GM19324 (cell line): ENCODE measurements at regions not wholly inside any gene's neighbourhood (a gene's known extent, or its start where the extent isn't known, plus 50 kb on each side); places are given as distances from the start of the nearest gene placed in this dataset.

ENCODE experiments used
- ATAC-seq: cut with Tn5 transposase; IDR thresholded peaks from one replicate; pipeline ENCODE4 v1.9.1; 2021; ENCODE audit warnings: mild to moderate bottlenecking, moderate library complexity; ENCODE audit not compliant: unreplicated experiment, low FRiP score

DNA sequence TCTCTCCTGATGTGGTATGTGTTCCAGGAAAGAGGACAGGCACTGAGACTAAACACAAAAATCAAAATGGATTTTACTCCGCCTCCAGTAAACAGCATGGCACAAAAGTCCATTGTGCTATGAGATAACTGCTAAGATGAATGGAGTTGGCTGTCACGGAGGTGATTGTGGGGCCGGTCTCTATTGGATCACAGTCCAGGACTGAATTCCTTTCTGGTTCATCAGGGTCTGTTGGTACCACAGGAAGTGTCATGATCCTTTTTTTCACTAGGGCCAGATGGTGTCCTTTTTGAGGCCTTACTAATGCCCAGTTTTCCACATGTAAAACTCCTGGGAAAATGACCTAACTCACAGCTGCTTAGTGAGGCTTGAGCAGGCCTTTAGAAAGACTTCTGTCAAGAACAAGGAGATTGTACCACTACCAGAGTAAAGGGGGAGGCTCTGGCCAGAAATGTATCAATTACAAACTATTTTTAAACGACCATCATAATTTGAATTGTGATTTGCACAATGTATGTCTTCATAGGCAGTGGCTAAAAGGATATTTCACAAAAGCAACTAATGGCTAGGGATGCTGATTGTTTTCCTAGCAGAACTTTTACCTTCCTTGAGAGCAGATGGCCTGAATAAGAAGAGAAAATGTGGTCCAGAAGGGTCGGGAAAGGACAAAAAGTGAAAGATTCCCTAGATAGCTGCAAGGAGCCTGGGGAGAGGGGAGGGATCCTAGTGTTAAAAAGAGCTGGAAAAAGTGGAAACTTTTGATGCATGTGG is 192.2 kb upstream of the POU3F2 start:
- no peak for ATAC-seq

DNA sequence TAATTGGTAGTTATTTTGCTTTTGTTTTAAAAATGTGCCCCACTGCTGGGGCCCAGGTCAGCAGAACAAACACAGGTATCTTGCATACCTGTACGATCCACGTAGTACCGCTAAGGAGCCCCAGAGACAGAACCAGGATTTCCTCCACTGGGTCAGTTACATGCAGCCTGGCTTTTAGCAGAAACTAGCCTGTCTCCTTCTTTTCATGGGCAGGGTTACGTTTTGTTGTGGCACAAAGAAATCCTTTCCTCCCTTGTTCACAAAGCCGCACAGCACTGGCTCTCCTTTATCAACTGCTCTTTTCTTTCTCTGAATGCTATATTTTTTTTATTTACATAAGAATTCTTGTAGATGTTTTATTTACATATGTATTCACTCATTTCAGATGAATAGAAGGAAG is 190.3 kb upstream of the POU3F2 start:
- no peak for ATAC-seq

DNA sequence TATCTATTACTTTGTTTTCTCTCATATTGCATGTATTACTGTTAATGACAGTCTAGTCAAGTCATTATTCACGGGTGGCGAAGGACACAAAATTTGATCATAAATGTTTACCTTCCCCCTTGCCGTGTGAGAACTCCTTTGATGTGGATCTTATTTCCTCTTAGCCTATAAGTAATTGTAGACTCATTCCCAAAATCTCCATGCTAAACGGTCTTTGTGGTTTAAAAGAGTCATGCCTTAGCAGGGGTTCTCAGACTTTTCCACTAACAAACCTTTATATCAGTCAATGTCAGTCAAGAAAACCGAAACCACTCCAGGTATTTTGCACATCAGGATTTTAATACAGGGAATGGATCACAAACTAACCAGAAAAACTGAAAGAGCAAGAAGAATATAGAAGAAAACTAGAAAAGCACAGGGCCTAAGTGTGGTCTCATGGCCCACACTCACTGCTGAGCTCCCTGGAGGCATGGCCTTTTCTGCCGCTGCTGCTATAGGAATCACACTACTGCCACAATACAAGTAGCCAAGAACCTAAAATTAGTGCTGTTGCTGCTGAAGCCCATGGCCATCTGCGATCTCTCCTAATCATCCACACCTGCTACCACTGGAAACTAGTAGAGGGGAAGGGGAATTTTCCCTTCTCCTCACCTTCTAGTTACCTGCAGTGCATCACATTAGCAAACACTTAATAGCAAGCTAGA is 186.0 kb upstream of the POU3F2 start:
- no peak for ATAC-seq

DNA sequence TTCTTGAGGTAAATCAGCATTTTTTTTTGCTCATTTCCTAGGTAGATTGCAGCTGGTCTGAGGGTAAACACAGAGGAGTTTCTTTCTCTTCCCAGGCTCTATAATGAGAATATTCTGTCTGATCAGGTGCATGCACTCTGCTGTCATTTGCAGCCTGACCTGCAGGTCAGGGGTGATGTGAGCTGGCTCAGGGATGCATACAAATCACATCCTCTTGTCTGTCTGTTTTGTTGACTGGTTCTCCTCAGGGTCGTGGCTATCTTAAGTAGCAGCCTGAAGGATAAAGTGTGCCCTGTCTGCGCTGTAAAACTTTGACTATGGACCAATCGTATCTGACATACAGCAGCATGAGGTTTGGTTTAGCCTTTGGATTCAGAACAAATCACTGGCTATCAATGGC is 183.4 kb upstream of the POU3F2 start:
- ATAC-seq = no peak

DNA sequence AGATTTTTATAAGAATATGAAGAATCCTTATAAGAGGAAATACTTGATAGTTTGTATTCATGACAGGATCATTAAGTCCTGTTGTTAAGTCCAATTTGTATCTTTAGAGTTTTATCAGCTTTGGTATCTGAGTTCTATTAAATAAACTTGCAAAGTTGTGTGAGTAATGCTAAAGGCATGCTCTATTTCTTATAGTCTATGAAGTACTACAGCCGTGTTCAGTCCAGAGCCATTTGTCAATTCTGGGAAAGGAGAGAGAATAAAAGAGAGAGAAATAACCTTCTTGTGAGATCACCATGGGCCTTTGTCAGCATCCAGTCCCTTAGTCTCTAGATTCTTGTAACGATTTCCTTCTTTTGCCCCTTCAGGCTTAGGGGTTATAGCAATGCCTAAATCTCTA is 181.2 kb upstream of the POU3F2 start:
- ATAC-seq = no peak

DNA sequence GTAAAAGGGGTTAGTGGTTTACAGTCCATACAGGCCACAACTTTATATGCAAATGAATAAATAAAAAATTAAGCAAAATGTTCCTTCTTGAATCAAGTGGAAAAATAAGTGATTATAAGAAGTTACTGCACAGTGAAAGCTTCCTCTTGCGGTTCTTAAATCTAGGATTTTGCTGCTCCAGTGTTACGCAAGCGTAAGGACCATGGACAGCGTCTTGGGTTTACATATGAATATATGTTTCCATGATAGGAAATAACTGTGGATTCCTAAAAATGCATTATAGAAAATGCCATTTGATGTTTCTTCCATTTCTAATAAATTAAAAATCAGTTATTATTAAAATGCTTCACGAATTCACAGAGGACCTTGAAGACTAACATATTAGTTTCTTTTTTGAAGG is 176.6 kb upstream of the POU3F2 start:
- no peak for ATAC-seq

DNA sequence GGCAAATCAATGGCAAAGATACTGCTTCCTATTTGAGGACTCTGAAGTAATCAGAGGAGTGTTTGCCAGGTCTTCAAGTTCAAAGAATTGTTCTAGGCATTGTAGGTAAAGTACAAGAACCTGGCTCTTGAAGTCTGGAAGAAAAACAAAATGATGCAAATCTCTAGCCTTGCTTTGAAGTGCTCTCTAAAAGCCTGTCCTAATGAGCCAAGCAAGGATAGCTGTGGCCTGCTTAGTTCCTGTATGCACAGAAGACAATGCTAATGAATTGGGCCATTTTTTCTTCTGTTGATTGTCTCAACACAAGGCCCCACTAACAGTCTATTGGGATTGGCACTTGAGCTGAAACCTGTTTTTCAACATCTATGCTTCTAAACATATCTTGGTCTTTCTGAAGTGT is 165.0 kb upstream of the POU3F2 start:
- no peak for ATAC-seq

DNA sequence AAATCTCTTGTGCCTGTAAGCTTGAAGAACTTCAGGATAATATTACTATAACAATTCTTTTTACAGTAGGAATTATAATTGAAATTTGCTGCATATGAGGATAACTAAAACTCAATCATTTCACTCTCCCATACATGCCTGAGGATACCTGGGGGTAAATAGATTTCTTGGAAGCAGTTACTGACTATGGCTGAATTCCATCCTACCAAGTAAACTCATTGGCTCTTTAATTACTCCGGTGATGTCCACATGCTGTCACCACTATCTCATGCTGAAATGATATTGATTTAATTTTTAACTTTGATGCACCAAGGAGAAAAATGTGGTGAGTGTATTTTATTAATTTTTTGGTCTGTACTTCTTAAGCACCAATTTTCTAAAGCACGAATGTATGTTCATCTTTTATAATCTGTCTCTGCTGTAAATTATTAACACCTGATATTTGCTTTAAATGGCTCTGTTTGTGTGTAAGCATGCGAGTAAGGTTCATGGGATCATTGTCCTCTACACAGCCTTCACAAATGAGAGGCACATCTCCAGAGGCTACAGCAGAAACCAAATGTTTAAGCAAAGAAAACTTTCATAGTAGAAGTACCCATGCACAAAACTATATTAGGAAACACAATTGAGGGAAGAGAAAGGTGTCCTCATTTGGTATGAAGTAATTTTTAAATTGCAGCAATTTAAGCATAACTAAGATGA is 164.2 kb upstream of the POU3F2 start:
- no peak for ATAC-seq

DNA sequence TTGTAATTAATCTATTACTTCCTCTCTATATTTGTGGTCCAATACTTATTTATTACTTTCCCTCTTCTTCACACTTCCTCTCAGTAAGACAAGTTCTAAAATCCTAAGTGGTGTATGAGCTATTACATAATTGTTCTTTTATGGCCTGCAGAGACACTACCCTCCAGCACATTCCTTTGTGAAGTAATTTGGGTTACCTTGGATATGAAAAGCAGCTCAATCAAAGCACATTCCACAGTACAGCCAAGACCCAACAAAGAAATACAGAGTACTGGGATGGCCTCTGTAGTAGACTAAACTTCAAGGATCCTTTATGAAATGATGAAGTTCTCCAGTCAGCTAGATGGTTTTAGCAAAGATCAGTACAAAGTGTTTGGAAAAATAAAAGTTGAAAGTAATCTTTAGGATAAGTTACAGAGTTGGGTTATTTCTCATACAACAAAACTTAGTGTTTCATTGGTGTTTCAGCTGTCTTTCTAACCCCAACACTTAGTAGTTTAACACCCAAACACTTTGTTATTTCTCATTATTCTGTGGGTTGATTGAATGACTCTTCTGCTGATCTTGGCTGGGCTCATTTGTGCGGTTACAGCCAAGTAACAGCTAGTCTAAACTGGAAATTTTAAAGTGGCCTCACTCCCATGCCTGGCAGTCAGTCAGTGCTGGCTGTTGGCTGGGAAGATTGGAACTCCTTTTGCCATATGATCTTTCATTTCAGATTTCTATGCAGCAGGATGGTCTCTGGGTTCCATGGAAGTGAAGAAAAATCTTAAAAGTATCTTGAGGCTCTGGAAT is 161.5 kb upstream of the POU3F2 start:
- no peak for ATAC-seq

DNA sequence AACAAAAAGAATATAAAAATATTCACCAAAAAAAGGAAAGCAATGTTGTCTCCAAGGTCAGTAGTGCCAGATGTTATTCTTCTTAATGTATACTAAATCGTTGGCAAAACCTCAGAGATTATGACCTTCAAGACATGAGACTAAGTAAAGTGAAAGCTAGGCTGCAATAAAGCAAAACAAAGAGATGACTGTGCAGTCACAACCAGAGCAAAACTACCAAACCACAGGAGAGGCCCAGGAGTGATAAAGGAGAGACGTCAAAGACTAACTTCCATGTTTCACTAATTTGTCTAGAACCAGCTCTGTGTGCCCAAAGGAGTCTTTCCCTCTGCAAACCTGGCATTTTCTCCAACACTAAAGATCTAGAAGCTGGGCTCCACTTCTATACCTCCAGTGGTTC is 155.9 kb upstream of the POU3F2 start:
- ATAC-seq = no peak

DNA sequence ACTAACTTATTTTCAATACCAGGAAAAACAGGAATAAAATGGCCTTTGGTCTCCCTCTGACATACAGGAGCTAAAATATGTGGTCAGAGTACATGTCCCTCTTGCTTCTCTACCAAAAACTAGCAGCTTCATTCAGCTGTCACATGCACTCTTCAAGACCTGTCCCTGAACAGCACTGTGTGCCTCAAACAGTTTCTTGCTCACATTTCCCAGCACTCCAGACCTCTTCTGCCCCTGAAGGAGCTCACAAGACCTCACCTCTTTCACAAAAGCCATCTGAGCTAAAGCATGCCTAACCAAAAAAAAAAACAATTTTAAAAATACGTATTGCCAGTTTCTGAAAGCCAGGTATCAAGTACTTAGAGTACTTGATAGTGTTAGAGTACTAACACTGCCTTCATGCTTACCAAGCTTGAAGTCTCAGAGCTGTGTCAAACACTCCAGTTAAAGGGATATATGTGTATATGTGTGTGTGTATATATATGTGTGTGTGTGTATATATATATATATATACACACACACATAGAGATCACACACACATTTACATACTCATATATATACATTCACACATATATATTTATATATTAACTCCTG is 148.3 kb upstream of the POU3F2 start:
- no peak for ATAC-seq

DNA sequence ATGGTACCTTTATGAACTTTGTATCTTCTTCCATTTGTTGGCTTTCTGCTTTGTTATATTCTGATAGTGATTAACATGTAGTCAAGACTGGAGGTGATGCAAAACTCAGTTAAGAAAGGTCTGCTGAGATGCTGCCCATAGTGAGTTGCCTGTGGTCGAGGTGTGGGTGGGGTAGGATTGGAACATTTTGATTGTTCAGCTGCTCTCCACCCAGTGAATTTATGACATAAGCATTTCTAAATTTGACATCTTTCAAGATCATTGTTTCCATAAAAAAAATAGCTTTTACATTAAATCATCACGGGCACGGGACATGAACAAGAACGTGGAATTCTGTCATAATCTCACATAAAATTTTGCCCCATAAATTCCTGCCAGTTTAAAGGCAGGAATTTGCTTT is 146.6 kb upstream of the POU3F2 start:
- no peak for ATAC-seq

DNA sequence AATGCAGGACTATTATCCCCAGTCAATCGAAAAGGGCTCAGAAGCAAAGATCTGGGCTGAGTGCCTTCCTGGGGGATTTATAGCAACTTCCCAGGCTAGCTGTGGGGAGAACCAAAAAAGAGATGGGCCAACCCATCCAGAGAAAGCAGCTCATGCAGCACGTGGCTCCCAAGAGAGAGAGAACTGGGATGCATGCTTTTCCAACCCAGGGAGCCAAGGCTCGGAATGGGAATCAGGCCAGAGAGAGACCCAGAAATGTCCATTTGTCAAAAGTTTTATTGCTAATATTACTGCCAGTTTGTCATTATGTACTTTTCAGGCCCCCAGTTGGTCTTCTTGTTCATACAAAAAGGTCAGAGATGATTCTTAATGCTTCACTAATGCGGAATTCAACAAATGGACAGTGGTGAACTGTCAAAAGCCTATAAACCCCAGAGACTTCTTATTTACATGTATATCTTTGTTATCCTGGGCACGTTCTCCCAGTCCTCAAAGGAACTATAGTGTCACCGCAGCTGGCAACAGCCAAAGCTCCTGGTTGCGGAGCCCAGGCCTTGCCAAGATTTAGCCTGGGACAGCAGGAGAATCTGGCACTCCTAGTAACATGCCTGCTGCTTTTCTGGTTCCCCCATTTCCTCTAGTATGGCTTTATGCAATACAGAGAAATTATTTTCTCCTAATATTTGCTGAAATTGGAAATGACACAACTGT is 139.1 kb upstream of the POU3F2 start:
- ATAC-seq = no peak

DNA sequence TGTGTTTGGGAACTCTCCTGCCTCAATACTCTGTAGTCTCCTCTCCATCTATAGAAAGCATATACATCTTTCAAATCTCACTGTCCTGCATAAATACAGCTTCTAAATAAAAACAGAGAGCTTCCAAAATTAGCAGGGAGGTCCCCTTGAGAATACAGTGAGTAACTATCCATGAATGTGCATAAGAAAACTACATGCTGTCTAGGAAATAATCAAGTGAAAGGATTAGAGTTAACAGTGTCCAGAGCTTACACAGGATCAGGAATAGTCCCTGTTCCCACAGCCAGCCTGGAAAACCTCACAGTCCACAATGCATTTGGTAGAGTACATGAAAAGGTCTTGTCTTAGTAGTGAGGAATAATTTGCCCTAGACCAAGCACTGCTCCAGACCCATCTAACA is 123.0 kb upstream of the POU3F2 start:
- ATAC-seq = no peak

DNA sequence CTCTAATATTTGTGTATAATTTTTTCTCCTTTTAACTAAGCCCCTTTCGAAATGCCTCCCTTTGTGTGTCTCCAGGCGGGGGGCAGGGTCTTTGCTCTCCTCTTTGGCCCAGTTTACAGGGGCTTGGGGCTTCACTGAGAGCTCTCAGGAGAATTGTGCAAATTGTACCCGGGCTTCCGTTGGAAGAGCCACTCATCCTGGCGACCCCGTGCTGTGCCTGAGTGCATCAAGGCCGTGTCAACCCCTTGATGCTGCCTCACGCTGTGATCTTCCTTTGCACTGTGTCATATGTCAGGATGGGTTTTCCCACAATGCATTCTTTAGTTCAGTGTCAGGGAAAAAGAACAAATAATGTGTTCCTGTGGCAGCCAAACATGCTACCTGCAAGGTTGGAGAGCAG is 118.0 kb upstream of the POU3F2 start:
- no peak for ATAC-seq

DNA sequence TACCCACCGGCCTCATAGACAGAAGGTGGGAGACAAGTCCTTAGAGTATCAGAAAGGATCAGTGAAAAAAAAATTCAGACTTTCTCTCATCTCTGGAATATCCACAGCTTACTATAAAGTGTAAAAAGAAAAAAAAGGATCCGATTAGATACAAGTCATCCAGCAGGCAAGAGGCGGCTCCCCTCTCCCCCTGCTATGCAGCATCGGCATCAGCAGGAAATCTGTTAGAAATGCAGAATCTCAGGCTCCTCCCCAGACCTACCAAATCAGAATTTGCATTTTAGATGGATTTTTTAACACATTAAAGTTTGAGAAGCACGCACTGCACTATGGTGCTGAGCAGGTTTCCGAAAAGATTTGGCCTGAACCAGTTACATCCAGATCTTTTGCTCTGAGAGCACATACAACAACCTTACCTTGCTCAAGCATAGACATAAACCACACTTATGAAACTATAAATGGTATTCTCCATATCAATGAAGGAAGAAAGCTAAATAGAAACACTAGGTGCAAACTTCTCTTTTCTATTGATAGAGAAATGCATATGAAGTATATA is 117.0 kb upstream of the POU3F2 start:
- no peak for ATAC-seq

DNA sequence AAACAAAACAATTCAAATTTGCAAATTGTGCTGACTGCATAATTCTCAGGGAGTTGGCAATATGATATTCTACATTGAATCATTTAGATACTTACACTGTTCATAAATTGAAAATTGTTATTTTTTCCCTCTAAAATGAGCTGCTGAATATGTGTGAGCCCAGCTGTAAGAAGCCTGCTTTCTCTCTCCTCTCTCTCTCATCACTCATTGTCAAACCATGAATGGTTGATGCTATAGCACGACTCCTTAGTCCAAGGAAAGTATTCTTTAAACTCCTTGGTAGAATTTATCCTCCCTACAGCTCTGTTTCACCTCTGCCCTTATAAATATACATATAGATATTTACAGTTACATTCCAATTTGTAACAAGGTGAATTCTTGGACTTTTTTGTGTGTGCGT is 116.4 kb upstream of the POU3F2 start:
- no peak for ATAC-seq

DNA sequence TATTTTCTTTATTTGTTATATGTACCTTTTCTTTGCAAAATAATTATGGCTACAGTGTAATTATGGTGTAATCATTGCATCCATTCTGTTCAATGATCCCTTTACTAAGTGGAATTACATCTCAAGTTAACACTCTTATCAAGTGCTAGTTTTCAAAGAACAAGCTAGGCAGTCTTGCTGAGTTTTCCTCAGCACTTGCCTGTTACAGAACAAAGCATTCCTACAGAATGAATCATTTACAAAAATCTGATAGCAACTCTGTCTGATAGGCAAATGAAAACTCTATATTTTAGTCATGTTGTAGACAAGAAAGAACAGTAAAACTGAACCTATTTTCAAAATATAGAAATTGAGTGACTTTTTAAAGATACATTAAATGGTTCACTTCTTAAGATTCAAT is 109.8 kb upstream of the POU3F2 start:
- ATAC-seq = no peak

DNA sequence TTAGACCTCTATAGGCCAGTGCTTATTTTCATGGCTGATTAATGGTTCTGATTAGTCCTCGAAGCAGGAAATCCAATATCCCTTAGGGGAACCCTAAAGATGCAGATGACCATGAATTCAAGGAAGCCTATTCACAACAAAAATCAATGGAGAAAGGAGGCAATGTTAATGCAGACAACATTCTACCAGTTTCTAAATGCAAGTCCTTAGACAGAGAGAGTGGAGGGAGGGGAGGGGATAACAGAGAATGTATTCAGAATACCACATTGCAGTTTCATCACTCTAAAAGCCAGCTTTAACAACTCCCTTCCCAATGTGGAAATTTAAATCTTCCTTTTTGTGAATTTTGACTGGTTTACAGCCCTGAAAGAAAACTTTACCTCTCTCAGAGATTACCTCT is 87.1 kb upstream of the POU3F2 start:
- ATAC-seq = no peak

DNA sequence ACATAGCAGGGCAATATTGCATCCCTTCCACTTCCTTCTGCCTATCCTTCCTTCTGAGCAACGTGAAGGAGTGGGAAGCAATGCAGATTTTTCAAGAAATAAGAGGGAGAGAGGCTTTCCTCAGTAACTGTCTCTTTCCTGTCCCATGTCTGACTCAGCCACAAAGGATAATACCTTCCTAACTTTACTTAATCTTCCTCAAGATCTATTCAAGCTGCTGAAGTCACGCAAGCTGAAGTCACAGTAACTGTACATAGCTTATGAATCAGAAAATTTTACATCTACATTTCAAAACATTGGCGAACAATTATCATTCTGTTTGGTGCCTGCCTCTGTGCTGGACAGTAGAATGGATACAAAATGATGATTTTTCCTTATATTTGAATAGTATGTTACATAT is 86.4 kb upstream of the POU3F2 start:
- no peak for ATAC-seq
